GM12873 (cell line): ENCODE measurements at regions not wholly inside any gene's neighbourhood (a gene's known extent, or its start where the extent isn't known, plus 50 kb on each side); places are given as distances from the start of the nearest gene placed in this dataset.

Experiments
- TF ChIP-seq, protein P1 (sequence below): IDR thresholded peaks from 2 replicates; pipeline ENCODE4 v1.5.1; 2012; ENCODE audit warnings: low read depth, mild to moderate bottlenecking, moderate library complexity, low read length, control low read depth; ENCODE audit not compliant: insufficient read depth; ENCODE audit errors: missing control alignments

DNA sequence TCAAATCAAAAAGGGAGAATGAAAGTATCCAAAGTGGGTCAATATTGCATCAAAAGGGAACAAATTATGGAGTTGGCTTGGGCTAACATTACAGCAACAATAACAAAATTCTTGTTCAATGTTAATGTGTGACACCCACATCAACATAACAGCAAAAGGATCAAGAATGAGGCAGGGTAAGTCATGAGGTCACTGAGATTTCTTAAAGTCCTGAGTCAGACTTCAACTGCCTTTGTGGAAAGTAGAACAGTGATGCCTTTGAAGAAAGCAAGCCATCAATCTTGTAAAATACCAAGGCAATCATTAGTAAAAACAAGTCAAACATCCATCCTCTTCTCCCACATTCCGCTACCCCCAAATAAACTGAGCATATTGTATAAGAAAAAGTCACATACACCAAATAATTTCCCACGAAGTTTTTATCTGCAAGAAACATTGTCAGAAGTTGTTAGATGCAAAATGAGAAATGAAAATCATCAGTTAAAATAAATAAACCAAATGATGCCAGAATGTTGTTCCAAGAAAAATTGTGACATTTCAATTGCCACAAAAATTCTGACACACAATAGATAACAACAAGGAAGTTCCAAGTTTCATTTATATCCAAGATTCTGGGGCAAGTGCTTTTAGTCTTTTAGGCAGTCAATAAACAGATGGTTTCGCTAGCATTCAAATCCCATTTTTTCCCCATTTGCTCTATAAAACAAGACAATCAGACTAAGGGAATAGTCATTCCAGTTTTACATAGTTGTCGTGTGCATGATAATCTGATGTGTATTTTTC lies 216.1 kb upstream of the SETBP1 start:
- TF ChIP-seq, protein P1, sequence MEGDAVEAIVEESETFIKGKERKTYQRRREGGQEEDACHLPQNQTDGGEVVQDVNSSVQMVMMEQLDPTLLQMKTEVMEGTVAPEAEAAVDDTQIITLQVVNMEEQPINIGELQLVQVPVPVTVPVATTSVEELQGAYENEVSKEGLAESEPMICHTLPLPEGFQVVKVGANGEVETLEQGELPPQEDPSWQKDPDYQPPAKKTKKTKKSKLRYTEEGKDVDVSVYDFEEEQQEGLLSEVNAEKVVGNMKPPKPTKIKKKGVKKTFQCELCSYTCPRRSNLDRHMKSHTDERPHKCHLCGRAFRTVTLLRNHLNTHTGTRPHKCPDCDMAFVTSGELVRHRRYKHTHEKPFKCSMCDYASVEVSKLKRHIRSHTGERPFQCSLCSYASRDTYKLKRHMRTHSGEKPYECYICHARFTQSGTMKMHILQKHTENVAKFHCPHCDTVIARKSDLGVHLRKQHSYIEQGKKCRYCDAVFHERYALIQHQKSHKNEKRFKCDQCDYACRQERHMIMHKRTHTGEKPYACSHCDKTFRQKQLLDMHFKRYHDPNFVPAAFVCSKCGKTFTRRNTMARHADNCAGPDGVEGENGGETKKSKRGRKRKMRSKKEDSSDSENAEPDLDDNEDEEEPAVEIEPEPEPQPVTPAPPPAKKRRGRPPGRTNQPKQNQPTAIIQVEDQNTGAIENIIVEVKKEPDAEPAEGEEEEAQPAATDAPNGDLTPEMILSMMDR: no peak

DNA sequence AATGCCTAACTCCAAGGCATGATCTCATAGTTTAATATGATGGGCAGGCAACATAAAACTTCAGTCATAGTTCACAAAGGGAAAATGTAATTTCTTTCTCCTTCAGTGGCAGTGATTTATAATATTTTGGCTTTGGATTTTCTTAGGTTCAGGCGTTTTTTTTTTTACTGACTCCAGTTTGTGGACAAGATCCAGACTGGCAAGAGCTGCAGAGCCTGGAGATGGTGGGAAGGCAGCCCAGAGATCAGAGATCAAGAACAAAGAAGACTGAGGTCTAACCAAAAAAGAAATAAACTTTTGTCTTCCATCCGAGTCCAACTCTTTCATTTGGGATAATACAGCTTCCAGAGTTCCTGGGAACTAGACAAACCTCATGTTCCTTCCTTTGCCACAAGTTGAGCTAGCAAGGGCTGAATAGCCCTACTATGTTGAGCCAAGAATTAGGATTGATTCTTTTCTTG lies 215.3 kb upstream of the SETBP1 start:
- TF ChIP-seq, protein P1: no peak

DNA sequence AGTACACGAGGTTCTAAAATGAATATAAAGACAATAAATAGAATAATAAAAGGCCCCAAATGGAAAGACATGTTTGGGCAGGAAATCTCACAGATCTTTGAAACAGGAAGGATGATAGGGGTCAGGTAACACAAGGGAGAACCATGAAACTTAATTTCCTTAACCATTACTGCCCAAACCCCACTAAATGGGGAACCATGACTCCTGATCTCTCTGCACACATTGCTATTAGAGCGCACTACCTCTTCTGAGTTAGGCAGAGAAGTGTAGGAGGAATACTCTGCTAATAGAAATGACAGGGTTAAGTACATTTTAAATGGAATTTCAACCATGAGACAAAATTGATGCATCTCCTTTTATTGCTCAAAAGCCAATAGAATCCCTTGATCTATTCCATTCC lies 213.7 kb upstream of the SETBP1 start:
- TF ChIP-seq, protein P1: no peak

DNA sequence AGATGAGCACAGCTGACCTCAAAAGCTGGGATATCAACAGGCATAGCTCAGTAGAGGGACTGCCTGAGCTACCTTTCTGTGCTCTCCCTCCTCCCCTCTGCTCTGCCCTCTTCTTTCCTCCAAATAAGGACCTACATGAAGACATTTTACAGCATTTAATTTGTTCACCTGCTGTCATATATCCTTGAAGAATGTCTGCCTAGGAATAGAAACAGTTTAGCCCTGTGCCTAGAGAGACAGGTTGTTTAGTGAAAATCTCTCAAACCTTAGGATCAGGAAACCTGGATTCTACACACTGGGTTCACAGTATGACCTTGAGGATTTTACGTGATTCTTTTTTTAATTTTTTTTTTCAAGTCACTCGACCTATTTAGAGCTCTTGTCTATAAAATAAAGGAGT lies 213.0 kb upstream of the SETBP1 start:
- TF ChIP-seq, protein P1: no peak

DNA sequence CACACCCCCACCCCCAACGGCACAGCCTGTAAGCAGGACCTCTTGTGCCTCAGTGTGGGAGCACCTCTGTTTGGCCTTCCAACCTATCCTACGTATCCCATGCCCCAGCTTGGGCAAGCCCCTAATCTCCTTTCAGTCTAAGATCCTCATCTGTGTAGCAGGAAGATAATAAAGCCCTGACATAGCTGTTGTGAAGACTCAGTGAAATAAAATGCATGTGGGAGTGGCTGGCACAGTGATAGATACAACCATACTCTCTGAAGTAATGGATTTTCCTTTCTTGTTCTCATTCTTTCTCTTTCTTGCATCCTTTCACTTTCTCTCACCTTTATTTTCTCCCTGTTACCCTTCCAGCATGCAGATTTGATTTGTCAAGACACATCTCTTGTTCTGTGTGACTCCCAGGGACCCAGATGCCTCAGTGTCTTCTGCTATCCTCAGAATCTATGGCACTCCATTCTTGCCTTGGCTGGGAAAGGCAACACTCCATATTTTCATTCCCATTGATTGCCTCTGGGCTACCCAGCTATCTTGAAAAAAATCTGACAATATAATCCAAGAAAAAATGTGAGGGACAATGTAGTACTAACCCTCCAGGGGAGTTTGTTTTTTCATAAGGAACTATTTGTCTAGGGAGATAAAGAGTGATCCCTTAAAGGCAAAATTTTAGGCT lies 207.2 kb upstream of the SETBP1 start:
- TF ChIP-seq, protein P1: no peak

DNA sequence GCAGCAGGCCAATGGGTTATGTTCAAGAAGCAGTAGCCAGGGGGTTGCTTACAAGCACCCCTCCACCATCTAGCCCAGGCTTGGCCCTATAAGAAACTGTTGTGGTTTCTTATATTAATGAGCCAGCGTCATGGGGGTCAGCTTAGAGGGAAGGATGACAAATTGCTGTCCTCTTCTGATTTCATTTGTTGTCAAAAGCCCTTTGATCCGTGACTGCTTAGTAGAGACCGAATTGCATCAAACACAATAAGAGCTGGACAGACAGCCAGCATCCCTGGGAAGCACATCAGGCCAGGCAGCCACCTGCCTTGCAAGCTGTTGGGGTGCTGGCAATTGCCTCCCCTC lies 206.6 kb upstream of the SETBP1 start:
- TF ChIP-seq, protein P1: no peak

DNA sequence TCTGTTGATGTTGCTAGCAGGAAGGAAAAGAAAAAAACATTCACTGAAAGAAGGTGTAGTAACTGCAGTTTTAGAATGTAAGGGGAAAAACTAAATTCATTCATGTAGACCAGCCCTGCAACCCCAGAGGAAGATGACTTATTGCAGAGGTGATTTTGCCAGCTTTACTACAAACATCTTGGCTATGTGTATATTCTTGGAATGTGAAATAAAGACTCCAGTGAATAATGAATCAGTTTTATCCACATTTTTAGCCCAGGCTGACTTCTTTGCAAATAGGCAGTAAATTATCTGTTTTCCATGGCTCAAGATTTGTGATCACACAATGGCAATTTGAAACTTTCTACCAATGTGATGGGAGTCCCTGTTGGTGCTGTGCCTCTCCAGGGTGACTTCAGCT lies 206.1 kb upstream of the SETBP1 start:
- TF ChIP-seq, protein P1: no peak
